Muscle of arm (tissue), 1 donor: ENCODE measurements at regions not wholly inside any gene's neighbourhood (a gene's known extent, or its start where the extent isn't known, plus 50 kb on each side); places are given as distances from the start of the nearest gene placed in this dataset.

Experiments
- DNase-seq: peaks from one replicate; pipeline ENCODE4 v3.0.0-alpha.2; 2013

- DNase-seq = no peak
These were observed 95.0 kb upstream of the ZNF521 start for GRCh38 chr18:25446972-25447371.

GRCh38 chr18:25445430-25445829, 93.5 kb upstream of the ZNF521 start:
- DNase-seq = no peak

DNA sequence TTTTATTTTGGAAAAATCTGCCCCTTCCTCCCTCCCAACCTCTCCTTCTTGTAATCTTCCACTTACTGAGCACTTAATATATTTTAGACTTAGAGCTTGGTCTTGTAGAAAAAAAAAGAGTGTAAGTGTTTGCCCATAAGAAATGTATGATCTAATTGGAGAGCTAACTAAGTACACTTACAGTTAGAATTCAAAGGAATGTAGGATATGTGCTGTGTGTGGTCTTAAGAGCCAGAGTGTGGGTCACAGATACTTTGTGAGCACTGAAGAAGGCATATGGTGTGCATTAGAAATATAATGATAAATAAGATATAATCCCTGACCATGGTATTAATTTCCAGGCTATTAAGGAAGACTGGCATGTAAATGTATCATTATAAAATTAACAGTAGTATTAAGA, 91.8 kb upstream of the ZNF521 start:
- DNase-seq = no peak

DNA sequence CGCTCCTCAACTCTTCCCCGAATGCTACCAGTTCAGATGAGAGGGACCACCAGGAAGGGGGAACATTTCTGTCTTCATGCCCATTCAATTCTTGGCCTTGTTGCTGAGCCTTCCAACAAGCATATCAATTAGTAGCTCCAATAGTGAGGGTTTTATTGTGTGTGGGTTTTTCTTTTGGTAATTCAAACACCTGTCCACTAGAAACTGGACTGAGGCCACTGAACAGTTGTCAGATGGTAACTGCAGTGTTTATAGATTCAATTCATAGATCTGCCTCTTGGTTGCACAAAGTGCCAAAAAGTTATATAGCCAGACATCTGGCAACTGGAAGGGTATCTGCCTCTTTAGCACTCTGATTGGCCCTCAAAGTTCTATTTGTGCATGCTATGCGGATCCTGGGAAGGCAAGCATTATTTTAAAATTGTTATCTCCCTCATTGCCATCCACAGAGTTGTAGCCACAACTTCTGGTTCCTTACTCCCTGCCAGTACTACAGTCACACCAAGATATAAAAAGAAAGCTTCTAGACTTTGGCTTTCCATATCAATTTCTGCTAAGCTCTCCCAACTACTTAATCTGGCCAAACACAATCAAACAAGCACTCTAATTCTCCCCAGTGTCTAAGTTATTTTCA, 83.3 kb upstream of the ZNF521 start:
- DNase-seq = no peak

DNA sequence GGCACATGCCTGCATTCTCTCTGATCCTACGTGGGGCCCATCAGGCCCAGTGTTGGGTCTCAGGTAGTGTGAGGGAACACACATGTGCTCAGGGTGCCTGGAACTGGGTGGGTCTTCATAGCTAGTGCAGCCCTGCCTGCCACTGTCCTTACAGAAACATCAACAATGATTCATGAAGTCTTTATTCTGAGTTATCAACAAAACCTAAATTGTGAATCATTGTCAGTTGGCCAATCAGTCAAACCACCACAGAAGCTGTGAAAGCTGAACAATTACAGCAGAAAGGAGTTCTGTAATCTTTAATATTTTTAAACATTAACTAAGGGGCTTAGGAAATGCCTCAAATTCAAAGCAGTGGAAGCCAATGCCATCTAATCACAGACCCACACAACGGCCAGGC, 82.8 kb upstream of the ZNF521 start:
- no peak for DNase-seq

- no peak for DNase-seq
These were observed 81.6 kb upstream of the ZNF521 start for GRCh38 chr18:25433590-25433989.

- DNase-seq = no peak
These were observed 73.1 kb upstream of the ZNF521 start for GRCh38 chr18:25425024-25425423.

GRCh38 chr18:25423760-25424159, 71.8 kb upstream of the ZNF521 start:
- no peak for DNase-seq

DNA sequence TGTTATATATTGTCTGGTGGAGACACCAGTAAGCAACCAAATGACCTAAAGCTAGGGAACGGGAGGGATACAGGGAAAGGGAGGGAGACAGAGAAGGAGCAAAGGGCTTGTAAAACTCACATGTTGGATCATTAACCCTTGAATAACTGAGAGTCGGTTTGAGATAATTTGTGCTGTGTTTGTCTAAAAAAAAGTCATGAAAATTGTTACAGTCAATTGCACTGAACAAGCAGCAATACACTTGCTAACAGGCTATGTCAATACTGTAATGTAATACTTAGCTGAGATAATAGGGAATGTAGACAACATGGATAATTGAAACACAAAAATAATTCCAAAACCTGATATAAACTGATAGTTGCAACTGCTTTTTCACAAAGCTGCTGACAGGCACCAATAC, 71.3 kb upstream of the ZNF521 start:
- no peak for DNase-seq

- no peak for DNase-seq
These were observed 70.3 kb upstream of the ZNF521 start for GRCh38 chr18:25422230-25422629.

DNA sequence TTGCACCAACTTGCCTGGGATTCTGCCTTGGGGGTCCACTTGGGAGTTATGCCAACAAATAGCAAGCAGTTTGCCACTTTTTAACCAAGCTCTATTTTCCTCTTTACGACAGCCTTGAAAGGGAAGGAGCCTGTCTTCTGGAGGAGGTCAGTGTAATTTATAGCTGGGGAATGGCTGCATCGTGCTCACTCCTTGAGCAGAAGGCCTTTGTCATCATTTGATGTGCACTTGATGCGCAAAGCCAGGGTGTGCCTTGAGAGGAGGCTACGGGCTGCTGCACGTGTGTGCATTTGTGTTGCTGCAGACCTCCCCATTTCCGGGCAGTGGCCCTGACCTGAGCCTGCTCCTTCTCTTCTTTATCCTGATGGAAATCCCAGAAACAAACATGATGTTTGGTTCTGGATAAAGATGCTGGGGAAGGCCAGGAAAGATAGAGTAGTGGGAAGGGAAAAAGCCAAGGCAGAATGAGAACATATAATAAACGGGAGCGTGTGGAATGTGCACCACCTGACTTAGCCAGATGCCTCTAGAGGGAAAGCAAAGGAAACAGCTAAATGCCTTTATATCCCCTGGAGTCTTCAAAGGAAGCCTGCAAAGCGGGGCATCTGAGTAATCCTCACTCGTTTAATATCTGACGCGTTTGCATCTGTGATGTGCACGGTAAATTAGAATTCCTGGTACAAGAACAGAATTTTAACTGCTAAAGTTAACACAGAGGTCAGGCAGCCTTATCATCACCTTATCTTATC, 68.3 kb upstream of the ZNF521 start:
- no peak for DNase-seq

DNA sequence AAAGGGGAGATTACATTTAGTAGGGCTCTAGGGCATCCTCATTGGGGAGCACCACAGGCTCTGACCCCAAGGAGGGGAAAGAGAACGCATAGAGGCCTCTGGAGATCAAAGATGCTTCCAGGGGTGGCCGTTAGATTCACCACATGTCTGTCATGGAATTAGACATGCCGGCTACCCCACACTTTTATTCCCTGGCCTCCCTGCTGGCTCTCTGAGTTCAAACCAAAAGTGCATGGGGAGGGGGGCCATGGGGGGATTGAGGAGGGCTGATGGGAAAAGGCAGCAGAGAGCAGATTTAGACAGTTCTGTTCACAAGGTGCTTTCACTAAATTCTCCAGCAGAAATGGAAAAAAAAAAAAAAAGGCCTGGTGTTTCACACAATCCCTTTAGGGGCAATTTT, 64.4 kb upstream of the ZNF521 start:
- no peak for DNase-seq

DNA sequence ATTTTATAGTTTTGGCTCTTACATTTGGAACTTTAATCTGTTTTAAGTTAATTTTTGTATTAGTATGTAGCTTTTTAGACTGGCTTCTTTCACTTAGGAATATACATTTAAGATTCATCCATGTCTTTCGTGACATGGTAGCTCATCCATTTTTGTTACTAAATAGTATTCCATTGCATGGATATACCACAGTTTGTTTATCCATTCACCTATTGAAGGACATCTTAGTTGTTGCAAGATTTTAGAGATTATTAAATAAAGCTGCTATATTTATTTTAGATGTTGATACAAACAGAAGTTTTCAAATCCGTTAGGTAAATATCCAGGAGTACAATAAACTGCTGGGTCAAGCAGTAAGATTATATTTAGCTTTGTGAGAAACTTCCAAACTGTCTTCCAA, 58.0 kb upstream of the ZNF521 start:
- DNase-seq = no peak

- DNase-seq = no peak
These were observed 56.3 kb upstream of the ZNF521 start for GRCh38 chr18:25408293-25408692.
